ENCODE measurements at regions not wholly inside any gene's neighbourhood (a gene's known extent, or its start where the extent isn't known, plus 50 kb on each side); places are given as distances from the start of the nearest gene placed in this dataset.
A peak's percentile ranks its signal among the peaks of the same experiment; 100 is the strongest.

GRCh38 chr3:150149651-150150051, 179.0 kb upstream of the PFN2 start:
- ChIA-PET CTCF (interaction anchor here (0.5 kb wide), 1 partner anchor 22 kb away, joined by 3 read pairs; no protein-coding TSS in a partner anchor), POLR2A (ENCODE audit: low non-redundant PET) (no interaction called here)
- no peak overlapping the region for H3K27ac ChIP-seq
- no peak for TF ChIP-seq CTCF (conservative IDR thresholded peaks at IDR 0.05; ENCODE audit: low read depth)
- no peak for DNase-seq (ENCODE audit: low spot score)

GRCh38 chr3:150148227-150148626, 177.5 kb upstream of the PFN2 start:
- H3K27ac ChIP-seq = no peak overlapping the region
- CTCF ChIA-PET = no interaction called here
- no peak for DNase-seq (ENCODE audit: low spot score)
- no peak for TF ChIP-seq CTCF (conservative IDR thresholded peaks at IDR 0.05; ENCODE audit: low read depth)
- POLR2A ChIA-PET (ENCODE audit: low non-redundant PET) = no interaction called here

- H3K27ac ChIP-seq = no peak overlapping the region
- POLR2A ChIA-PET (ENCODE audit: low non-redundant PET) = no interaction called here
- DNase-seq (ENCODE audit: low spot score) = no peak
- CTCF ChIA-PET = interaction anchor here (0.6 kb wide), 1 partner anchor 11 kb away, joined by 8 read pairs; no protein-coding TSS in a partner anchor
- no peak for TF ChIP-seq CTCF (conservative IDR thresholded peaks at IDR 0.05; ENCODE audit: low read depth)
These were observed 177.1 kb upstream of the PFN2 start for GRCh38 chr3:150147776-150148175.

GRCh38 chr3:150146991-150147761, 176.5 kb upstream of the PFN2 start:
- CTCF ChIA-PET = interaction anchor here (0.6 kb wide), 1 partner anchor 10 kb away, joined by 8 read pairs; no protein-coding TSS in a partner anchor
- no peak overlapping the region for H3K27ac ChIP-seq
- POLR2A ChIA-PET (ENCODE audit: low non-redundant PET) = no interaction called here
- DNase-seq (ENCODE audit: low spot score) = peak; percentile 37
- no peak for TF ChIP-seq CTCF (conservative IDR thresholded peaks at IDR 0.05; ENCODE audit: low read depth)

- ChIA-PET POLR2A (ENCODE audit: low non-redundant PET) (no interaction called here), CTCF (interaction anchor here (0.6 kb wide), 2 partner anchors 48 to 171 kb away, joined by 3 to 5 read pairs; no protein-coding TSS in a partner anchor)
- H3K27ac ChIP-seq = no peak overlapping the region
- TF ChIP-seq CTCF (conservative IDR thresholded peaks at IDR 0.05; ENCODE audit: low read depth) = no peak
- DNase-seq (ENCODE audit: low spot score) = no peak
These were observed 175.0 kb upstream of the PFN2 start for GRCh38 chr3:150145659-150146058.

- CTCF ChIA-PET = no interaction called here
These were observed 173.6 kb upstream of the PFN2 start for GRCh38 chr3:150144191-150144708.

More at GRCh38 chr3:150144191-150144708, 173.6 kb upstream of the PFN2 start:
- H3K27ac ChIP-seq = no peak overlapping the region
- POLR2A ChIA-PET (ENCODE audit: low non-redundant PET) = no interaction called here
- TF ChIP-seq CTCF (conservative IDR thresholded peaks at IDR 0.05; ENCODE audit: low read depth) = no peak
- DNase-seq (ENCODE audit: low spot score) = no peak

All from RWPE1 (cell line).